ENCODE measurements at regions not wholly inside any gene's neighbourhood (a gene's known extent, or its start where the extent isn't known, plus 50 kb on each side); places are given as distances from the start of the nearest gene placed in this dataset.

DNA sequence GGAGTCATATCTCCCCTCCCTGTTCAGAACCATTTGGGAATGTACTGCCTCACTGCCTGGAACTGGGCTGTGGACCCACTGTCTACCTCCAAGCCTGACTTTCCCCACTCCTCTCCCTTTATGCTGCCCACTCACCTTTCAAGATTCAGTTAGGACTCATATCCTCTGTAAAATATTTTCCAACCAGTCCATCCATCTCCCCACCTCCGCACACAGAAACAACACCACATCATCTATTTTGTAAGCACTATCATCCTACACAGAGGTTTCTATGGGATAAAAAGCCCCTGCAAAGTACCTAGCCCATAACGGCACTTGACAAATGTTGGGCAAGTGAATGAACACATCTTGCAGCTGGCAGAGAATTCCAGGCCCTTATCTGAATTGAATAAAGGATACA, 250.8 kb downstream of the ANAPC1 start:
- Histone ChIP-seq H3K23me2 (ENCODE audit: low read depth, low read length) (no peaks in the 10 kb centered on the region), H3K4me2 (ENCODE audit: insufficient read depth in 1 of 2, low read depth in 2 of 2, low read length in 2 of 2) (no peak overlapping the region), H3K27me3 (replicated peaks in 1 of 4; ENCODE audit: control insufficient read depth in 3 of 4, extremely low read depth in 1 of 4, insufficient read depth in 3 of 4, low read length in 3 of 4) (no peaks in the 10 kb centered on the region), H3K23ac (ENCODE audit: insufficient read length) (no peak overlapping the region), H3K56ac (replicated peaks; ENCODE audit: insufficient read length, low read depth, low read length) (no peak overlapping the region), H3K79me1 (ENCODE audit: low read depth, low read length) (no peaks in the 10 kb centered on the region), H2BK5ac (ENCODE audit: low read depth, low read length) (no peak overlapping the region), H4K91ac (replicated peaks; ENCODE audit: insufficient read length, low read length) (no peak overlapping the region), H3K27ac (ENCODE audit: low read depth, low read length) (no peak overlapping the region), H2BK20ac (ENCODE audit: low read length) (no peak overlapping the region), H3K14ac (ENCODE audit: insufficient read length) (no peak overlapping the region), H3K18ac (ENCODE audit: extremely low read depth, low read length) (no peak overlapping the region), H3K4me3 (ENCODE audit: extremely low read depth in 1 of 4, insufficient read depth in 2 of 4, low read depth in 3 of 4, low read length in 4 of 4) (no peak overlapping the region), H4K5ac (ENCODE audit: insufficient read length, low read depth, low read length) (no peak overlapping the region), H2AK5ac (ENCODE audit: low read depth, low read length) (no peak overlapping the region), H2BK120ac (replicated peaks; ENCODE audit: low read depth, low read length) (no peak overlapping the region), H4K8ac (ENCODE audit: extremely low read depth, insufficient read depth, low read length) (no peak overlapping the region), H4K20me1 (replicated peaks in 1 of 2; ENCODE audit: control insufficient read depth in 1 of 2, insufficient read depth in 2 of 2, low read length in 2 of 2) (no peaks in the 10 kb centered on the region), H3K4me1 (replicated peaks in 1 of 4; ENCODE audit: control insufficient read depth in 3 of 4, insufficient read depth in 4 of 4, low read length in 3 of 4) (no peaks in the 10 kb centered on the region), H2BK12ac (ENCODE audit: low read depth, low read length) (no peak overlapping the region; the same call in 1 of the 2 replicates), H3K9ac (replicated peaks in 1 of 4; ENCODE audit: extremely low read depth in 1 of 4, low read depth in 3 of 4, low read length in 3 of 4) (no peak overlapping the region), H3K4ac (replicated peaks; ENCODE audit: insufficient read length, low read depth, low read length) (no peak overlapping the region), H3K9me3 (ENCODE audit: insufficient read depth in 2 of 2, low read depth in 1 of 2, low read length in 1 of 2) (peaks cover 4 to 11% of the 10 kb centered on the region in 2 experiments; a peak in 2 of 4 replicates), H2AFZ (ENCODE audit: low read length) (no peak overlapping the region), H3K79me2 (ENCODE audit: control insufficient read depth in 1 of 2, insufficient read depth in 2 of 2, low read length in 2 of 2) (no peaks in the 10 kb centered on the region), H3K36me3 (ENCODE audit: control insufficient read depth in 2 of 4, insufficient read depth in 4 of 4, low read length in 3 of 4) (no peaks in the 10 kb centered on the region), H2BK15ac (ENCODE audit: low read length) (no peak overlapping the region)
- WGBS, 2 experiments (ENCODE audit: extremely low coverage in 1 of 2, insufficient coverage in 1 of 2, insufficient read length in 1 of 2, insufficient replicate concordance in 2 of 2, low coverage in 1 of 2, low lambda C conversion rate in 2 of 2, missing lambda C conversion rate in 1 of 2), result 100% methylated on average over 2 of the region's 2 CpGs; no CpG with 5 or more reads in 1 of the 2 experiments
- ChIA-PET POLR2A (ENCODE audit: partially characterized antibody) (no interaction called here), CTCF (ENCODE audit: partially characterized antibody) (no interaction called here)
- DNase-seq (ENCODE audit: low read depth in 1 of 2, low spot score in 2 of 2) (no peak), FAIRE-seq (no peak)
- TF ChIP-seq, protein P1, sequence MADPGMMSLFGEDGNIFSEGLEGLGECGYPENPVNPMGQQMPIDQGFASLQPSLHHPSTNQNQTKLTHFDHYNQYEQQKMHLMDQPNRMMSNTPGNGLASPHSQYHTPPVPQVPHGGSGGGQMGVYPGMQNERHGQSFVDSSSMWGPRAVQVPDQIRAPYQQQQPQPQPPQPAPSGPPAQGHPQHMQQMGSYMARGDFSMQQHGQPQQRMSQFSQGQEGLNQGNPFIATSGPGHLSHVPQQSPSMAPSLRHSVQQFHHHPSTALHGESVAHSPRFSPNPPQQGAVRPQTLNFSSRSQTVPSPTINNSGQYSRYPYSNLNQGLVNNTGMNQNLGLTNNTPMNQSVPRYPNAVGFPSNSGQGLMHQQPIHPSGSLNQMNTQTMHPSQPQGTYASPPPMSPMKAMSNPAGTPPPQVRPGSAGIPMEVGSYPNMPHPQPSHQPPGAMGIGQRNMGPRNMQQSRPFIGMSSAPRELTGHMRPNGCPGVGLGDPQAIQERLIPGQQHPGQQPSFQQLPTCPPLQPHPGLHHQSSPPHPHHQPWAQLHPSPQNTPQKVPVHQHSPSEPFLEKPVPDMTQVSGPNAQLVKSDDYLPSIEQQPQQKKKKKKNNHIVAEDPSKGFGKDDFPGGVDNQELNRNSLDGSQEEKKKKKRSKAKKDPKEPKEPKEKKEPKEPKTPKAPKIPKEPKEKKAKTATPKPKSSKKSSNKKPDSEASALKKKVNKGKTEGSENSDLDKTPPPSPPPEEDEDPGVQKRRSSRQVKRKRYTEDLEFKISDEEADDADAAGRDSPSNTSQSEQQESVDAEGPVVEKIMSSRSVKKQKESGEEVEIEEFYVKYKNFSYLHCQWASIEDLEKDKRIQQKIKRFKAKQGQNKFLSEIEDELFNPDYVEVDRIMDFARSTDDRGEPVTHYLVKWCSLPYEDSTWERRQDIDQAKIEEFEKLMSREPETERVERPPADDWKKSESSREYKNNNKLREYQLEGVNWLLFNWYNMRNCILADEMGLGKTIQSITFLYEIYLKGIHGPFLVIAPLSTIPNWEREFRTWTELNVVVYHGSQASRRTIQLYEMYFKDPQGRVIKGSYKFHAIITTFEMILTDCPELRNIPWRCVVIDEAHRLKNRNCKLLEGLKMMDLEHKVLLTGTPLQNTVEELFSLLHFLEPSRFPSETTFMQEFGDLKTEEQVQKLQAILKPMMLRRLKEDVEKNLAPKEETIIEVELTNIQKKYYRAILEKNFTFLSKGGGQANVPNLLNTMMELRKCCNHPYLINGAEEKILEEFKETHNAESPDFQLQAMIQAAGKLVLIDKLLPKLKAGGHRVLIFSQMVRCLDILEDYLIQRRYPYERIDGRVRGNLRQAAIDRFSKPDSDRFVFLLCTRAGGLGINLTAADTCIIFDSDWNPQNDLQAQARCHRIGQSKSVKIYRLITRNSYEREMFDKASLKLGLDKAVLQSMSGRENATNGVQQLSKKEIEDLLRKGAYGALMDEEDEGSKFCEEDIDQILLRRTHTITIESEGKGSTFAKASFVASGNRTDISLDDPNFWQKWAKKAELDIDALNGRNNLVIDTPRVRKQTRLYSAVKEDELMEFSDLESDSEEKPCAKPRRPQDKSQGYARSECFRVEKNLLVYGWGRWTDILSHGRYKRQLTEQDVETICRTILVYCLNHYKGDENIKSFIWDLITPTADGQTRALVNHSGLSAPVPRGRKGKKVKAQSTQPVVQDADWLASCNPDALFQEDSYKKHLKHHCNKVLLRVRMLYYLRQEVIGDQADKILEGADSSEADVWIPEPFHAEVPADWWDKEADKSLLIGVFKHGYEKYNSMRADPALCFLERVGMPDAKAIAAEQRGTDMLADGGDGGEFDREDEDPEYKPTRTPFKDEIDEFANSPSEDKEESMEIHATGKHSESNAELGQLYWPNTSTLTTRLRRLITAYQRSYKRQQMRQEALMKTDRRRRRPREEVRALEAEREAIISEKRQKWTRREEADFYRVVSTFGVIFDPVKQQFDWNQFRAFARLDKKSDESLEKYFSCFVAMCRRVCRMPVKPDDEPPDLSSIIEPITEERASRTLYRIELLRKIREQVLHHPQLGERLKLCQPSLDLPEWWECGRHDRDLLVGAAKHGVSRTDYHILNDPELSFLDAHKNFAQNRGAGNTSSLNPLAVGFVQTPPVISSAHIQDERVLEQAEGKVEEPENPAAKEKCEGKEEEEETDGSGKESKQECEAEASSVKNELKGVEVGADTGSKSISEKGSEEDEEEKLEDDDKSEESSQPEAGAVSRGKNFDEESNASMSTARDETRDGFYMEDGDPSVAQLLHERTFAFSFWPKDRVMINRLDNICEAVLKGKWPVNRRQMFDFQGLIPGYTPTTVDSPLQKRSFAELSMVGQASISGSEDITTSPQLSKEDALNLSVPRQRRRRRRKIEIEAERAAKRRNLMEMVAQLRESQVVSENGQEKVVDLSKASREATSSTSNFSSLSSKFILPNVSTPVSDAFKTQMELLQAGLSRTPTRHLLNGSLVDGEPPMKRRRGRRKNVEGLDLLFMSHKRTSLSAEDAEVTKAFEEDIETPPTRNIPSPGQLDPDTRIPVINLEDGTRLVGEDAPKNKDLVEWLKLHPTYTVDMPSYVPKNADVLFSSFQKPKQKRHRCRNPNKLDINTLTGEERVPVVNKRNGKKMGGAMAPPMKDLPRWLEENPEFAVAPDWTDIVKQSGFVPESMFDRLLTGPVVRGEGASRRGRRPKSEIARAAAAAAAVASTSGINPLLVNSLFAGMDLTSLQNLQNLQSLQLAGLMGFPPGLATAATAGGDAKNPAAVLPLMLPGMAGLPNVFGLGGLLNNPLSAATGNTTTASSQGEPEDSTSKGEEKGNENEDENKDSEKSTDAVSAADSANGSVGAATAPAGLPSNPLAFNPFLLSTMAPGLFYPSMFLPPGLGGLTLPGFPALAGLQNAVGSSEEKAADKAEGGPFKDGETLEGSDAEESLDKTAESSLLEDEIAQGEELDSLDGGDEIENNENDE (IDR thresholded peaks at IDR 0.05; ENCODE audit: insufficient replicate concordance, low read length), result no peak

All from H1 (cell line).